ENCODE measurements at regions not wholly inside any gene's neighbourhood (a gene's known extent, or its start where the extent isn't known, plus 50 kb on each side); places are given as distances from the start of the nearest gene placed in this dataset.

DNA sequence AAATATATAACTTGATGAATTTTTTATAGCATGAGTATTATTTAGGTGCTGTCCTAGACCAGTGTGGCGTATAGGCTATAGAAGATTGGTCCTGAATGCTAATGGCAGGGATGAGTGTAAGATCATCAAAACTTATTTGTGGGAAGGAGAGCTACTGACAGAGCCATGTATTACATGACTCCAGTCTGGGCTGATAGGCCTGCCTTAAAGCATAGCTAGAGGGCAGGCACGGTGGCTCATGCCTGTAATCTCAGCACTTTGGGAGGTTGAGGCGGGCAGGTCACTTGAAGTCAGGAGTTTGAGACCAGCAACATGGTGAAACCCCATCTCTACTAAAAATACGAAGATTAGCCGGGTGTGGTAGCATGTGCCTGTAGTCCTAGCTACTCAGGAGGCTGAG, 198.1 kb upstream of the KLF14 start:
- Histone ChIP-seq H3K9me3 (no peaks in the 10 kb centered on the region), H3K4me3 (no peak overlapping the region), H3K27ac (no peak overlapping the region), H3K27me3 (no peaks in the 10 kb centered on the region), H3K4me1 (peaks cover 28% of the 10 kb centered on the region), H3K36me3 (peaks cover 12% of the 10 kb centered on the region)
- TF ChIP-seq, protein P1, sequence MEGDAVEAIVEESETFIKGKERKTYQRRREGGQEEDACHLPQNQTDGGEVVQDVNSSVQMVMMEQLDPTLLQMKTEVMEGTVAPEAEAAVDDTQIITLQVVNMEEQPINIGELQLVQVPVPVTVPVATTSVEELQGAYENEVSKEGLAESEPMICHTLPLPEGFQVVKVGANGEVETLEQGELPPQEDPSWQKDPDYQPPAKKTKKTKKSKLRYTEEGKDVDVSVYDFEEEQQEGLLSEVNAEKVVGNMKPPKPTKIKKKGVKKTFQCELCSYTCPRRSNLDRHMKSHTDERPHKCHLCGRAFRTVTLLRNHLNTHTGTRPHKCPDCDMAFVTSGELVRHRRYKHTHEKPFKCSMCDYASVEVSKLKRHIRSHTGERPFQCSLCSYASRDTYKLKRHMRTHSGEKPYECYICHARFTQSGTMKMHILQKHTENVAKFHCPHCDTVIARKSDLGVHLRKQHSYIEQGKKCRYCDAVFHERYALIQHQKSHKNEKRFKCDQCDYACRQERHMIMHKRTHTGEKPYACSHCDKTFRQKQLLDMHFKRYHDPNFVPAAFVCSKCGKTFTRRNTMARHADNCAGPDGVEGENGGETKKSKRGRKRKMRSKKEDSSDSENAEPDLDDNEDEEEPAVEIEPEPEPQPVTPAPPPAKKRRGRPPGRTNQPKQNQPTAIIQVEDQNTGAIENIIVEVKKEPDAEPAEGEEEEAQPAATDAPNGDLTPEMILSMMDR (IDR thresholded peaks at IDR 0.05) = no peak
- DNase-seq (no peak), ATAC-seq (no peak)
- intact Hi-C loops (cut with DNase I) = no loop called here

GRCh38 chr7:130932667-130933432, 198.8 kb upstream of the KLF14 start:
- Histone ChIP-seq H3K4me3 (no peak overlapping the region), H3K4me1 (peaks cover 27% of the 10 kb centered on the region), H3K9me3 (no peaks in the 10 kb centered on the region), H3K27me3 (no peaks in the 10 kb centered on the region), H3K27ac (no peak overlapping the region), H3K36me3 (peaks cover 12% of the 10 kb centered on the region)
- TF ChIP-seq, protein P1 (IDR thresholded peaks at IDR 0.05) = no peak
- intact Hi-C loops (cut with DNase I) = no loop called here
- DNase-seq = no peak
- no peak for ATAC-seq

GRCh38 chr7:130933919-130934318, 199.9 kb upstream of the KLF14 start:
- H3K36me3 ChIP-seq = peaks cover 12% of the 10 kb centered on the region
- H3K4me1 ChIP-seq = peaks cover 25% of the 10 kb centered on the region
- intact Hi-C loops (cut with DNase I) = no loop called here
- ATAC-seq = no peak
- no peak for DNase-seq
- TF ChIP-seq, protein P1 (IDR thresholded peaks at IDR 0.05) = no peak
- no peak overlapping the region for H3K4me3 ChIP-seq
- no peaks in the 10 kb centered on the region for H3K9me3 ChIP-seq
- no peak overlapping the region for H3K27ac ChIP-seq
- no peaks in the 10 kb centered on the region for H3K27me3 ChIP-seq

DNA sequence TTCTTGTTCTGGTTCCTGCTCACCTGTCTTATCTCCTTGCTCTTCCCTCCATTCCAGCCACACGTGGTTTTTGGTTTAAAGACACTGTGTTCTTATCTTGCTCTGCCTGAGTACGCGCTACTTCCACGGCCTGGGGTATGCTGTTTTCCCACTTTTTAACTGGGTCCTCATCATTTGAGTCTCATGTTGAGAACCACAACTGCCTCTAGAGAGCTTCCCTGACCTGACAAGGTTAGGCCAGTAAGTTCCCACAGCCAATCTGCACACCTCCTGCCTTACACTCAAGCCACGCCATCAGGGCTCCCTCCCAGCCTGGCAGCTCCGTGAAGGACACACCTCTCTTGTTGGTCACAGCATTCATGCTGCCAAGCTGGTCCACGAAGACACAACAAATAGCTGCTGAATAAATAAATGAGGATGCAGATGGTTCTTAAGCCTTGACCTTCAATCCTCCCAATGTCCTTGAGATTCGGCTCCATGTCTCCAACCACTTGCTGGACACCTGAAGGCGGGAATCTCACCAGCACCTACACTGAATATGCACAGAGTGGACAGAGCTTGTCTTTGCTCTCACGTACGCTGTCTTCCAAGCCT, 201.7 kb upstream of the KLF14 start:
- peaks cover 12% of the 10 kb centered on the region for H3K36me3 ChIP-seq
- H3K4me3 ChIP-seq = no peak overlapping the region
- H3K4me1 ChIP-seq = peaks cover 25% of the 10 kb centered on the region
- TF ChIP-seq, protein P1 (IDR thresholded peaks at IDR 0.05) = no peak
- H3K27me3 ChIP-seq = no peaks in the 10 kb centered on the region
- intact Hi-C loops (cut with DNase I) = no loop called here
- no peak overlapping the region for H3K27ac ChIP-seq
- DNase-seq (no peak), ATAC-seq (no peak)
- no peaks in the 10 kb centered on the region for H3K9me3 ChIP-seq

DNA sequence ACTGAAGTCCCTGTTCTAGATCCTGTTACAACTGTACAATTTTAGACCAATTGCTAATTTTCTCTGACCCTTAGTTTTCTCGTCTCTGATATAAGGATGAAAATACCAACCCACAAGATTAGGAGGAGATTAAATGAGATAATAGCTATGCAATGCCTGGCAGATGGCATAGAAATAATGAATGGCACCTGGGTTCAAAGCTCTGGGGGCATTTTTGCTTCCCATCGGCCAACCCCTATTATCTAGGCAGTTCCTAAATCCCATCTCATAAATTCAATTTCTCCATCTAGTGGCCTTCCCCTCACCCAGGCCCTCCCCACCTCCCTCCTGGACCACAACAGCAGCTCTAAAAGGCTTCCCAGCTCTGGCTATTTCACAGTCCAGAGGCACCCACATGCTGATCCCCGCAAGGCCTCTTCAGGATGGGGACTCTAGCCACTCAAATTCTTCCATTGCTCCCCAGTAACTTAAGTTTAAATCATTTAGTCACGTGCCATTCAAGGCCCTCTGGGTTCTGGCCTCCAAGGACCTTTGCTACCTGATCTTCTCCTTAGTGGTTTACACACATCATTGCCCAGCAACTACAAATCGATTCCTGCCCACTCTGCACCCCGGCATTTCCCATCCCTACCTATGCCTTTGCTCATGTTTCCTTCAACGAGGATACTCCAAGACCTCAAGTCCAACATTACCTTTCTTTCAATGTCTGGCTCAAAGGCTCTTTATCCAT, 202.4 kb upstream of the KLF14 start:
- TF ChIP-seq, protein P1 (IDR thresholded peaks at IDR 0.05) = no peak
- intact Hi-C loops (cut with DNase I) = no loop called here
- H3K27ac ChIP-seq = no peak overlapping the region

More for the DNA sequence above, 202.4 kb upstream of the KLF14 start:
- Histone ChIP-seq H3K4me1 (peaks cover 23% of the 10 kb centered on the region), H3K27me3 (no peaks in the 10 kb centered on the region), H3K4me3 (no peak overlapping the region), H3K36me3 (peaks cover 12% of the 10 kb centered on the region), H3K9me3 (no peaks in the 10 kb centered on the region)
- no peak for DNase-seq
- no peak for ATAC-seq
